ENCODE measurements at regions not wholly inside any gene's neighbourhood (a gene's known extent, or its start where the extent isn't known, plus 50 kb on each side); places are given as distances from the start of the nearest gene placed in this dataset.
"Not testable (repeated sequence)": the region's sequence is repeated elsewhere in the genome, so short reads cannot be mapped to it uniquely, and the experiment has no call there.

GRCh38 chr10:131017566-131018285 lies 293.8 kb downstream of the TCERG1L start:
- no peak for DNase-seq (ENCODE audit: low read depth in 3 of 3)

- no peak for DNase-seq (ENCODE audit: low read depth in 3 of 3)
Observed at GRCh38 chr10:131018886-131019500, 292.5 kb downstream of the TCERG1L start.

- DNase-seq (ENCODE audit: low read depth in 3 of 3): no peak
Observed at GRCh38 chr10:131019696-131020095, 291.8 kb downstream of the TCERG1L start.

- DNase-seq (ENCODE audit: low read depth in 3 of 3): no peak
Observed at GRCh38 chr10:131020775-131021174, 290.7 kb downstream of the TCERG1L start.

- no peak for DNase-seq (ENCODE audit: low read depth in 3 of 3)
Observed at GRCh38 chr10:131021246-131021895, 290.1 kb downstream of the TCERG1L start.

DNA sequence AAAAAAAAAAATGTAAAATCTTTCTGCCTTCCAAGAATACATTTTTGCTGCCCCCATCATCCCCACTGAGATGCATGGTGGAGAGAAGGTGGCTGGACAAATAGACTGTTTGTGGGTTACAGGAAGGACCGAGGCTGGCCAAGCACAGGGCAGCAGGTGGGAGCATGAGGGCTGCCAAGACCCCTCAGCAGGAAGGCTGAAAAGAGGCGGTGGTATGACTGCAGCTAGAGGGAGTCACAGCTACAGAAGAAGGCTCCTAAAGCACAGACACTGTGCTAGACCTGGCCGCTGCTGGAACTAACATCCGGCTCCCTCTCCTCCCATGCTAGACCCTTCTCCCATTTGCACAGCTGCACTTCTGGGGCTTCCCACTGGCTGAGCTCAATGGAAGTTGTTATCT lies 289.6 kb downstream of the TCERG1L start:
- no peak for DNase-seq (ENCODE audit: low read depth in 3 of 3)

GRCh38 chr10:131022369-131022768 lies 289.2 kb downstream of the TCERG1L start:
- no peak for DNase-seq (ENCODE audit: low read depth in 3 of 3)

DNA sequence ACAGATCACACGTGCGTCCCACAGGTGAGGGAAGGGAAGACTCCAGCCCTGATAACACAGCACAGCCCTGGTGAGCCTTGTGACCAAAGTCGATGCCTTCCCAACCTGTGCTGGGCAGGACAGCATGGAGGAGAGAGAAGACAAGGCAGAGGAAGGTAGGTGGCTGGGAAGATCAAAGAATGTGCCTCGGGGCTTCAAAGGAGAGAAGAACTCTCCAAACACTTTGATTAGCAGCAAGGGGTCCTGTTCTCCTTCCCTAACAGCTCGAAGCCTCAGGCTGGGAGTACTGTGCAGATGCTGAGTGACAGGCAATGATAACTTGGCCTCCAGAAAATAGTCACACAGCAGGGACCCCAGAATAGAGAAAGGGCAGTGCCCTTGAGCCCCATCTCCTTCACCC lies 288.5 kb downstream of the TCERG1L start:
- DNase-seq (ENCODE audit: low read depth in 3 of 3): no peak

- no peak for DNase-seq (ENCODE audit: low read depth in 3 of 3)
Observed at GRCh38 chr10:131024259-131025131, 287.0 kb downstream of the TCERG1L start.

DNA sequence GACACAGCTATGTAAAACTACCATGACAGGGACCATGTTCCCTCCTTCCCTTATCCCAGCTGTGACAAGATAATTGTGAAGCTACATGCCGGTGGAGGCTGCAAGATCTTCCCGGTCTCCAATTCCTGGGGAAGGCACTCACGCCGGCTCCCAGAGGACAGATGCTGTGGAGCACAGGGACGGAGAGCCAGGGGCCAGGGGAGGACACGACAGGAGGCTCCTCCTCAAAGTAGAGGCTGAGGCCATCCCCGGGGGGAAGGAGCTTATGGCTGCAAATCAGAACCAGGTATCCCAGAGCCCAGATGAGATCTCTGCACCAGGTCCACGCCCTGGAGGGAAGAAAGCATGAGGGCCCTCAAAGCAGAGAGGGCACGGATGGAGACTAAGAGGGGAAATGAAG lies 286.2 kb downstream of the TCERG1L start:
- no peak for DNase-seq (ENCODE audit: low read depth in 3 of 3)

DNA sequence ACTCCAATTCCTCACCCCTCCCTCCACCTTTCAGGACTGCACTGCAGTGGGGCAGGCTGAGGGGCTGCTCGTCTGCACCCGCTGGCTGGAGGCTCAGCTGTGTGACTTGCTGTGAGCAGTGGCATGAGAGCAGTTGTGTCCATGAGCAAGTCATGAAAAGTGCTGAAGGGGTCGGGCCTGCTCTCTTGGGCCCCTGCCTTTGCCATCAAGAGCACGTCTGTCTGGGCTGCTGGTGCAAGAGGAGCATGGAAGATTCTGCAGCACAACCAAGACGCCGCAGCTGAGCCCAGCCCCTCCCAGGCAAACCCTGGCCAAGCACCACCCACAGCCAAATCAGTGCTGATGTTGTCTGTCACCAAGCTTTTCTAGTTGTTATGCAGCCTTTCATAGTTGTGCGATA lies 284.3 kb downstream of the TCERG1L start:
- DNase-seq (ENCODE audit: low read depth in 3 of 3): no peak

- DNase-seq (ENCODE audit: low read depth in 3 of 3): no peak
Observed at GRCh38 chr10:131031346-131031745, 280.2 kb downstream of the TCERG1L start.

DNA sequence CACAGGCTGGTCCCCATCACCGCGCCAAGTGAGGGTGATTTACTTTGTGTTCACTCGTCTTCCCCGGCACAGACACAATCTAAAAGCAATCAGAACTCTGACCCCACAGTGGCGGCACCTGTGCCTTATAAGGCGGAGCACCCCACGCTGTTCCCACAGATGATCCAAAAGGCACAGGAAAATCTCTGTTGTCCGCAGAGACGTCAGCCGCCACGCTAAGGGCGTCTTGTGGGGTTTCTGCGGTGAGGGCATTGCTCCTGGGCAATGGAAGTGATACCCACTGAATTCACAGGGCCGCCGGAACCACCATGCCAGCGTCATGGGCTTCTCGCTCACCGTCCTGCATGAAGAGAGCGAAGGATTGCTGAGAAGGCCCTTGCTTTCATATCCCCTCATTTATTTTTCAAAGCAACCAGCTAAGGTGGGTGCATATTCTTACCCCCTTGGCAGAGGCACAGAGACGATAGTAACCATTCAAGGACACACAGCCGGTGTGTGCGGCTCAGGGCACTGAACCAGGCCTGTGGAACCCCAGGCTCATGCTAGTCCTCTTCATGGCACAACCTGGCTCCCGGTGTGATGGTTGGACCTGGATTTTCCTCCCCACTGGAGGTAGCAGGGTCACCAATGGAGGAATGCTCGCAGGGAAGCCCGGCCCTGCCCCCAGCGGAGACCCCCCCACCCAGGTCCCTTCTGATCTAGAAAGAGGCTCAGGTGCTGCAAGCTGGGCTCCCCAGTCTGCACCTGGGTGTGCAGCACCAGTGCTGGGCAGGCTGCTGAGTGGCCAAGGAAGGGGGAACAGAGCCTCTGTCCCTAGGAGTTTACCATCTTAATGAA lies 279.0 kb downstream of the TCERG1L start:
- no peak for DNase-seq (ENCODE audit: low read depth in 3 of 3)

DNA sequence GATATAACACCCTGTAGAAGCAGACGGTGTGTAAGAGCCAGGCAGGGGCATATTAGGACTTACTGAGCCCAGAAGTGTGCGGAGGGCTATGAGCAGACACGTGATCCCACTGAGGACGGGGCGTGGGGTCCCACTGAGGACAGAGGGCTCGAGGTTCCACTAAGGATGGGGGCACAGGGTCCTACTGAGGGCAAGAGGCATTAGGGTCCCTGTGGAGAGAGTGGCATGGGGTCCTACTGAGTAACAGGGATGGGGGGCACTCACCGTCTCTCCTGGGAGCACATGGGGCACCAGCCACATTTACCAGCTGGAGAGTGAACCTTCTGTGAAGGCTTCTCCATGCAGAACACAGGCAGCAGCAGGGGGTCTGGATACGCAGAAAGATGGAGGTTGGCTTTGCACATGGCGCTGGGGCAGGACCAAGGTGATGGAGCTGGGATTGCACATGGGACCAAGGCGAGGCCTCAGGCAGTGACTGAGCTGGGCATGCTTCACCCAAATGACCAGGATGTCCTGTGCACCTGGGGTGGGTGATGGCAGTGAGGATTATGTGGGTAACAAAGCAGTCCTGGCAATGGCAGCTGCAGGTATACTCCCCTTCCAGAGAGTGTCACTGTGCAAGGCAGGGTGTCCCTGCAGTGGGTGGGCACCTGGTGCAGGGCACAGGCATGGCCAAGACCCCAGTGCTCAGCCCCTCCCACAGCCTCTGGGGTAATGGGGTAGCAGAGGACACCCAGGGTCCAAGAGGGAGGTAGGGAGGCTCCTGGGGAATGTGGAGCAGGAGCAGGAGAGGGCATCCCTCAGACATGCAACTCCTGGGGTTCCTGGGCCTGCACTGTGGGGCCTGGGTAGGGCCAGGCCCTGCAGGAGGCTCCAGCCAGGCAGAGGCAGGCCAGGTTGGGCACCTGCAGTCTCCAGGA lies 278.1 kb downstream of the TCERG1L start:
- DNase-seq (ENCODE audit: low read depth in 3 of 3): no peak

GRCh38 chr10:131034451-131034850 lies 277.1 kb downstream of the TCERG1L start:
- no peak for DNase-seq (ENCODE audit: low read depth in 3 of 3)

DNA sequence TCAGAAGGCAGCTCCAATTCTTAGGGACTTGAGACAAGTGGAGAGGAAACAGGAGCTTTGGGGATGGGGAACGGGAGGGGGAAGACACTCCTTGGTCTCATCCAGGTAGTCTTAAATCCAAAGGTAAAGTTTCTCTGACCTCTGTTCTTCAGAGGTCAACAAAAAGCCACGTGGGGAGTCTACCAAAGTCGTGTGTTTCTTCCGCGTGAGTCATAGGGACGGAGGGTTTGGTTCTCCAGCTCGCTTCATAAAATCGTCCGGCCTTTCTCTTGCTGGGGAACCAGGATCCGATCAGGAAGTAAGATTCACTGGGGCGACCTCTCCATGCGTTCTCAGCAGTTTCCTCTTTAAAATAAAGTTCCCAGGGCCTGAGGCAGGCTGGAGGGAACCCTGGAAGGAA lies 275.7 kb downstream of the TCERG1L start:
- no peak for DNase-seq (ENCODE audit: low read depth in 3 of 3)

DNA sequence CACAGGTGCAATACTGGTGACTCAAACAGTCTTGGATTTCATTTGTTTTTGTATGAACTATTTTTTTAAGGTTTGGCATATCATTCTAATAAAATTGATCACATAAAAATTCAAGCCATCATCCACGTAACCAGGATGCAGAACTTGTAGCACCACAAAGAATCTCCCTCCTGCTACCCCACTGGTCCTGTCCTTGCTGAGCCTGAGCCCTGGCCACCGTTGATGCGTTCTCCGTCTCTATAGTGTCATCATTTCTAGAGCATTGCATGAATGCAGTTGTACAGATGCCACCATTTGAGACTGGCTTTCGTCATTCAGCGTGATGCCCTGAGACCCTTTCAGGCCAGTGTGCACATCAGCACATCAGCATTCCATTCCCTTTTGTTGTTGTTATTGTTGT lies 273.5 kb downstream of the TCERG1L start:
- no peak for DNase-seq (ENCODE audit: low read depth in 3 of 3)

DNA sequence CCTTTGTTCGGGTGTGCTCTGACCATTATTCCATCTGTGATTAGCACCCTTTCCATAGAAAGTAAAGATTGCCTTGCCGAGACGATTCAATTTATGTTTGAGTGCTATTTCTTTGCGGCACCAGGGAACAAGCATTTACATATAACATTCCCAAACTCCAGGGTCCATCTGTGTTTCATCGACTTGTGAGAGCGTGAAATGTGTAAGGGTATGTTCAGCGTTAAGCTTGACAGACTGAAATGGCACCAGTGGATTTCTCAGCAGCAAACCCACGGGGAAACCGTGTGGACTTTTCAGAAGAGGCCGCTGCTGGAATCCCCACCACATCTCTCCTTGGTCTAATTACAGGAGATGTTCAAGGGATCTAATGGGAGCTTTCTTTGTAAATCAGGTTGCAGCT lies 270.5 kb downstream of the TCERG1L start:
- no peak for DNase-seq (ENCODE audit: low read depth in 3 of 3)

GRCh38 chr10:131041441-131041840 lies 270.1 kb downstream of the TCERG1L start:
- DNase-seq (ENCODE audit: low read depth in 3 of 3): no peak

DNA sequence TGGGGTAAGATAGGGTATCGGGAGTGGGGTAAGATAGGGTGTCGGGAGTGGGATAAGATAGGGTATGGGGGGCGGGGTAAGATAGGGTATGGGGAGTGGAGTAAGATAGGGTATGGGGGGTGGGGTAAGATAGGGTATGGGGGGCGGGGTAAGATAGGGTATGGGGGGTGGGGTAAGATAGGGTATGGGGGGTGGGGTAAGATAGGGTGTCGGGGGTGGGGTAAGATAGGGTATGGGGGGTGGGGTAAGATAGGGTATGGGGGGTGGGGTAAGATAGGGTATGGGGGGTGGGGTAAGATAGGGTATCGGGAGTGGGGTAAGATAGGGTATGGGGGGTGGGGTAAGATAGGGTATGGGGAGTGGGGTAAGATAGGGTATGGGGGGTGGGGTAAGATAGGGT lies 269.5 kb downstream of the TCERG1L start:
- DNase-seq (ENCODE audit: low read depth in 3 of 3): not testable (repeated sequence)

Data from stimulated activated CD4-positive, alpha-beta T cell treated with anti-CD3 and anti-CD28 coated beads, TNF-alpha, amount 100 ng/mL, for 4 hours (primary cell).